Nephron progenitor cell (in vitro differentiated cells): ENCODE measurements at regions not wholly inside any gene's neighbourhood (a gene's known extent, or its start where the extent isn't known, plus 50 kb on each side); places are given as distances from the start of the nearest gene placed in this dataset.
A peak's percentile ranks its signal among the peaks of the same experiment; 100 is the strongest.

ENCODE experiments used
- DNase-seq: peaks from one replicate; pipeline ENCODE4 v3.0.0; 2021
- H3K27ac Mint-ChIP-seq: 2 replicates; pipeline ENCODE4 v1.8.0; 2021; ENCODE audit warnings: mild to moderate bottlenecking, moderate library complexity, mixed read lengths
- H3K27me3 Mint-ChIP-seq: 2 replicates; pipeline ENCODE4 v1.8.0; 2021; ENCODE audit warnings: mild to moderate bottlenecking, low read depth, mixed read lengths; ENCODE audit not compliant: poor library complexity
- H3K36me3 Mint-ChIP-seq: 2 replicates; pipeline ENCODE4 v1.8.0; 2021; ENCODE audit warnings: low read depth, mixed read lengths
- H3K4me1 Mint-ChIP-seq: 2 replicates; pipeline ENCODE4 v1.8.0; 2021; ENCODE audit warnings: mixed read lengths
- H3K4me3 Mint-ChIP-seq: 2 replicates; pipeline ENCODE4 v1.8.0; 2021; ENCODE audit warnings: mild to moderate bottlenecking, moderate library complexity, mixed read lengths
- H3K9me3 Mint-ChIP-seq: 2 replicates; pipeline ENCODE4 v1.8.0; 2021; ENCODE audit warnings: mild to moderate bottlenecking, moderate library complexity, mixed read lengths
- TF ChIP-seq, protein P1 (sequence below): fragments of 200-600 bp; sonication (generic); IDR thresholded peaks from 2 replicates; pipeline ENCODE4 v1.5.0; 2021; ENCODE audit warnings: antibody characterized with exemption

DNA sequence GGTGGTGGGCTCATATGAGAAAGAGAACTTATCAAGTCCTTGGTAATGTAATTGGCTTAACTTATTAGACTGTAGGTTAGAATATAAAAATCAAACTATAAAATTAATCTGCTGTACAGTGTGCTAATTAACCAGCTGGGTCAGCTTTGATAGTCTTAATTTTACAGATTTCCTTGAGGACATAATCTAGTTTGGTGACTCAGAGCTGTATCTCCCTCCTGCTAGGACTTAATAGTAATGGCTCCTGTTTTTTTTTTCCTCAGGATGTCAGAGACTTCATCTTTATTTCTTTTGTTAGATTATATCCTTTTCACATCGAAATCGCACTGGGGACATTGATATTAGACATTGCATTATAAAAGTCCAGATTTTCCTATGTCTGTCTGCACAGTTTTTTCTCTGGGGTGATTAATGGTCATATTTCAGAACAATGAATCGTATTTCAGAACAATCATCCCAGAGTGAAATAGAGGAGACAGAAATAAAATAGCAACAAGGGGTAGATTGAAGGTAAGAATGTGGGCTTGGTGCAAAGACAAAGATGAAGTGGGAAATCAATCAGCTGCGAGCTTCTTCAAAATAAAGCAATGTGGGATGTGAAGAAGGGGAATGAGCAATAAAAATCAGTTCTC lies 346.4 kb upstream of the RIOK2 start:
- Mint-ChIP-seq H3K27me3 (no peaks in the 10 kb centered on the region), H3K4me3 (no peak overlapping the region), H3K9me3 (peaks cover 13% of the 10 kb centered on the region), H3K4me1 (peaks cover 23% of the 10 kb centered on the region), H3K27ac (no peak overlapping the region), H3K36me3 (no peaks in the 10 kb centered on the region)
- TF ChIP-seq, protein P1, sequence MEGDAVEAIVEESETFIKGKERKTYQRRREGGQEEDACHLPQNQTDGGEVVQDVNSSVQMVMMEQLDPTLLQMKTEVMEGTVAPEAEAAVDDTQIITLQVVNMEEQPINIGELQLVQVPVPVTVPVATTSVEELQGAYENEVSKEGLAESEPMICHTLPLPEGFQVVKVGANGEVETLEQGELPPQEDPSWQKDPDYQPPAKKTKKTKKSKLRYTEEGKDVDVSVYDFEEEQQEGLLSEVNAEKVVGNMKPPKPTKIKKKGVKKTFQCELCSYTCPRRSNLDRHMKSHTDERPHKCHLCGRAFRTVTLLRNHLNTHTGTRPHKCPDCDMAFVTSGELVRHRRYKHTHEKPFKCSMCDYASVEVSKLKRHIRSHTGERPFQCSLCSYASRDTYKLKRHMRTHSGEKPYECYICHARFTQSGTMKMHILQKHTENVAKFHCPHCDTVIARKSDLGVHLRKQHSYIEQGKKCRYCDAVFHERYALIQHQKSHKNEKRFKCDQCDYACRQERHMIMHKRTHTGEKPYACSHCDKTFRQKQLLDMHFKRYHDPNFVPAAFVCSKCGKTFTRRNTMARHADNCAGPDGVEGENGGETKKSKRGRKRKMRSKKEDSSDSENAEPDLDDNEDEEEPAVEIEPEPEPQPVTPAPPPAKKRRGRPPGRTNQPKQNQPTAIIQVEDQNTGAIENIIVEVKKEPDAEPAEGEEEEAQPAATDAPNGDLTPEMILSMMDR, result no peak
- no peak for DNase-seq

DNA sequence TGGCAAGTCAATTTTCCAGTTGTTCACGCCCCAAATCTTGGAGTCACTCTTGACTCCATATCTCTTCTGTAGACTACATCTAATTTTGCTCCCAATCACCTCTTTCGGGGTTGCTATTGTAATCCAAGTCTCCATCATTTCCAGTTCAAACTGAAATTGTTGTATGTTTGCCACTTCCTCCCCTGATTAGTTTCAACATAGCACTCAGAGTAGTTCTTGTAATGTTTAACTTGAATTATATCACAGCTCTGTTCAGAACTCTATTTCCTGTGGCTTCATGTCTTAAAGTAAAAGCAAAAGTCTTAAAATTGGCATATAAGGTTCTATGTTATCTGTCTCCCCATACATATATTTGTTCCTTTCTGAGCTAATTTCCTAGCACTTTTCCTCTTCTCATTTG lies 348.5 kb upstream of the RIOK2 start:
- TF ChIP-seq, protein P1, result no peak
- DNase-seq, result no peak
- Mint-ChIP-seq H3K27ac (no peak overlapping the region), H3K4me1 (peaks cover 23% of the 10 kb centered on the region), H3K27me3 (no peaks in the 10 kb centered on the region), H3K9me3 (no peaks in the 10 kb centered on the region), H3K4me3 (no peak overlapping the region), H3K36me3 (no peaks in the 10 kb centered on the region)

DNA sequence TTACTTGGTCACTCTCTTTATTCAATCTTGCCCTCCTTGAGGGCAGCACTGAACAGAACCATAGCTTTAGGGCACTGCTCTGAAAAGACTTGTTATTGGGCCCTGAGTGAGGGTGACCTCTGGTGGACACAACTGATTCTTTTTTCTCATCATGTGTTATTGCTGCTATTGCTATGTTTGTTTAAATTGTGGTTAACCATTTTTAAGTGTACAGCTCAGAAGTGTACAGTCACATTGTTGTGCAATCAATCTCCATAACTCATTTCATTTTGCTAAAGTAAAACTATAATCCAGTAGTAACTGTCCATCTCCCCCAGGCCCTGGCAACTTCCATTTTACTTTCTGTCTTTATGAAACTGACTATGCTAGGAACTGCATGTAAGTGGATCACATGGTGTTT lies 351.1 kb upstream of the RIOK2 start:
- Mint-ChIP-seq H3K4me3 (no peak overlapping the region), H3K27ac (no peak overlapping the region), H3K9me3 (no peaks in the 10 kb centered on the region), H3K27me3 (no peaks in the 10 kb centered on the region), H3K36me3 (no peaks in the 10 kb centered on the region), H3K4me1 (peaks cover 19% of the 10 kb centered on the region)
- TF ChIP-seq, protein P1, result peak; percentile 57
- peak; percentile 16 for DNase-seq

DNA sequence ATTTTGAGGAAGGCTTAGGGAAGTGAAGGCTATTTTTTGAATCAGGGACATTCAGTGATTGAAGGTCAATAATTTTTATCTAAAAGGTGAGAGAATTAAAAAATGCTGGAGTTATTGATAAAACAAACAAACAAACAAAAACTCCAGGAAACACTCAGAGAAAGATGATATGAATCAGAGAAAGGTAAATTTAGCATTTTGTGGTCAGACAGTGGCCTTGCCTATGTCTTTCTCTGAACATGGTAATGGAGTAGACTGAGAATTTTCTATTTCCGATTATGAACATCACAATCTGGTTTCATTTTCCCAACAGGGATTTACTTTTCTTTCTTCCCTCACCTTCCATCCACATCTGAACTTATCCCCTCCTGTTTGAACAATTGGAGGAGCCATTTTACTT lies 353.6 kb upstream of the RIOK2 start:
- Mint-ChIP-seq H3K4me1 (peaks cover 14% of the 10 kb centered on the region), H3K4me3 (no peak overlapping the region), H3K27me3 (no peaks in the 10 kb centered on the region), H3K36me3 (peaks cover 7% of the 10 kb centered on the region), H3K27ac (no peak overlapping the region), H3K9me3 (peaks cover 17% of the 10 kb centered on the region)
- DNase-seq, result no peak
- TF ChIP-seq, protein P1, result no peak

DNA sequence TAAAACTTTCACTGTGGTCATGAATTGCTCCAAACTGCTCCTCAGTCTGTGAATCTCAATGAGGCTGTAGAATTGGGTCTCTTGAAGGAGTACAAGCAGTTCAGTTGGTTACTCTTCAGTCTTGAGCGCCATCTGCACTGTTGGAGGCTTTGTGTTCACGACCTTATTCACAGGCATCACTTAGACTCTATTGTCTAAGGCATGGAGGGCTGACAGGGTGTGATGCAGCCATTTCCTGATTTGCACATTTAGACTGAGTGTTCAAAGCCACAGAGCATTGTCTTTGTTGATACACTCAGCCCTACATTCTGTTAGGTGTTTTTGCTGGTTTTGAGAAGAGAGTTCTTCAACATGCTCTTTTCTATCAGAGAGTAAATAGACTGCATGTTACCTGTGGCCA lies 355.9 kb upstream of the RIOK2 start:
- H3K27ac Mint-ChIP-seq, result no peak overlapping the region

DNA sequence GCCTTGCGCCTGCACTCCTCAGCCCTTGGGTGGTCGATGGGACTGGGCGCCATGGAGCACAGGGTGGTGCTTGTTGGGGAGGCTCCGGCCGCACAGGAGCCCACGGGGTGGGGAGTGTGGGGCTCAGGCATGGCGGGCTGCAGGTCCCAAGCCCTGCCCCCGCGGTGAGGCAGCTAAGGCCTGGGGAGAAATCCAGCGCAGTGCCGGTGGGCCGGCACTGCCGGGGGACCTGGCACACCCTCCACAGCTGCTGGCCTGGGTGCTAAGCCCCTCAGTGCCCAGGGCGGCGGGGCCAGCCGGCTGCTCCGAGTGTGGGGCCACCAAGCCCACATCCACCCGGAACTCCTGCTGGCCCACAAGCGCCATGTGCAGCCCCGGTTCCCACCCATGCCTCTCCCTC lies 358.8 kb upstream of the RIOK2 start:
- Mint-ChIP-seq H3K9me3 (peaks cover 17% of the 10 kb centered on the region), H3K4me3 (no peak overlapping the region), H3K27me3 (no peaks in the 10 kb centered on the region), H3K36me3 (peaks cover 7% of the 10 kb centered on the region), H3K4me1 (peaks cover 25% of the 10 kb centered on the region), H3K27ac (no peak overlapping the region)
- DNase-seq, result no peak
- TF ChIP-seq, protein P1, result no peak

More for the DNA sequence above, 355.9 kb upstream of the RIOK2 start:
- H3K9me3 Mint-ChIP-seq, result peaks cover 17% of the 10 kb centered on the region
- DNase-seq, result no peak
- peaks cover 9% of the 10 kb centered on the region for H3K4me1 Mint-ChIP-seq
- no peak overlapping the region for H3K4me3 Mint-ChIP-seq
- peaks cover 7% of the 10 kb centered on the region for H3K36me3 Mint-ChIP-seq
- TF ChIP-seq, protein P1, result no peak
- H3K27me3 Mint-ChIP-seq, result no peaks in the 10 kb centered on the region
